Muscle layer of duodenum (tissue), 2 donors: ENCODE measurements at regions not wholly inside any gene's neighbourhood (a gene's known extent, or its start where the extent isn't known, plus 50 kb on each side); places are given as distances from the start of the nearest gene placed in this dataset.
"Not testable (repeated sequence)": the region's sequence is repeated elsewhere in the genome, so short reads cannot be mapped to it uniquely, and the experiment has no call there.

ENCODE experiments used
- H3K27ac ChIP-seq: one replicate; pipeline ENCODE4 v1.7.0; 2013; ENCODE audit warnings: mild to moderate bottlenecking, low read length
- H3K27me3 ChIP-seq: one replicate; pipeline ENCODE4 v1.7.0; 2013; ENCODE audit warnings: low read depth, mild to moderate bottlenecking, control low read depth, low read length
- H3K36me3 ChIP-seq, 2 donors: one replicate each; pipeline ENCODE4 v1.7.0; 2013; ENCODE audit warnings: low read length in 2 of 2, control low read depth in 1 of 2, mild to moderate bottlenecking in 1 of 2; ENCODE audit not compliant: insufficient read depth in 2 of 2, control insufficient read depth in 1 of 2
- H3K4me1 ChIP-seq, 2 donors: one replicate each; pipeline ENCODE4 v1.7.0; 2013; ENCODE audit warnings: low read length in 2 of 2, mild to moderate bottlenecking in 2 of 2, control low read depth in 1 of 2, moderate library complexity in 1 of 2; ENCODE audit not compliant: insufficient read depth in 2 of 2, control insufficient read depth in 1 of 2
- H3K4me3 ChIP-seq, 2 donors: one replicate each; pipeline ENCODE4 v1.7.0; 2013; ENCODE audit warnings: low read length in 2 of 2, low read depth in 1 of 2, mild to moderate bottlenecking in 1 of 2
- H3K9me3 ChIP-seq, 2 donors: one replicate each; pipeline ENCODE4 v1.7.0; 2013; ENCODE audit warnings: low read length in 2 of 2, control low read depth in 1 of 2, mild to moderate bottlenecking in 1 of 2; ENCODE audit not compliant: control insufficient read depth in 1 of 2
- donor health status: healthy.

GRCh38 chr3:156050918-156051317, 69.5 kb upstream of the KCNAB1 start:
- Histone ChIP-seq H3K4me3 (no peak overlapping the region), H3K27ac (no peak overlapping the region), H3K36me3 (no peaks in the 10 kb centered on the region), H3K4me1 (no peaks in the 10 kb centered on the region), H3K27me3 (no peaks in the 10 kb centered on the region), H3K9me3 (no peaks in the 10 kb centered on the region)

GRCh38 chr3:156051651-156052050, 68.7 kb upstream of the KCNAB1 start:
- no peak overlapping the region for H3K4me3 ChIP-seq
- H3K27me3 ChIP-seq: no peaks in the 10 kb centered on the region
- H3K36me3 ChIP-seq: no peaks in the 10 kb centered on the region
- H3K27ac ChIP-seq: no peak overlapping the region
- no peaks in the 10 kb centered on the region for H3K4me1 ChIP-seq
- no peaks in the 10 kb centered on the region for H3K9me3 ChIP-seq

GRCh38 chr3:156052115-156052514, 68.3 kb upstream of the KCNAB1 start:
- Histone ChIP-seq H3K27ac (no peak overlapping the region), H3K4me1 (no peaks in the 10 kb centered on the region), H3K9me3 (no peaks in the 10 kb centered on the region), H3K4me3 (no peak overlapping the region), H3K36me3 (no peaks in the 10 kb centered on the region), H3K27me3 (no peaks in the 10 kb centered on the region)

- Histone ChIP-seq H3K27ac (no peak overlapping the region), H3K9me3 (no peaks in the 10 kb centered on the region), H3K36me3 (no peaks in the 10 kb centered on the region), H3K27me3 (no peaks in the 10 kb centered on the region), H3K4me1 (no peaks in the 10 kb centered on the region), H3K4me3 (no peak overlapping the region)
Observed at GRCh38 chr3:156059950-156060501, 60.4 kb upstream of the KCNAB1 start.

- not testable (repeated sequence) for H3K9me3 ChIP-seq, H3K27ac ChIP-seq, H3K4me3 ChIP-seq
Observed at GRCh38 chr3:156068151-156068550, 52.2 kb upstream of the KCNAB1 start.

GRCh38 chr3:156070028-156070427, 50.4 kb upstream of the KCNAB1 start:
- Histone ChIP-seq H3K27ac (no peak overlapping the region), H3K36me3 (no peaks in the 10 kb centered on the region), H3K9me3 (no peaks in the 10 kb centered on the region), H3K4me3 (no peak overlapping the region), H3K27me3 (no peaks in the 10 kb centered on the region), H3K4me1 (no peaks in the 10 kb centered on the region)

More at GRCh38 chr3:156068151-156068550, 52.2 kb upstream of the KCNAB1 start:
- H3K36me3 ChIP-seq, H3K4me1 ChIP-seq, H3K27me3 ChIP-seq: not testable (repeated sequence)
